Dedifferentiated amniotic fluid mesenchymal stem cell (primary cell): ENCODE measurements at regions not wholly inside any gene's neighbourhood (a gene's known extent, or its start where the extent isn't known, plus 50 kb on each side); places are given as distances from the start of the nearest gene placed in this dataset.
"Not testable (repeated sequence)": the region's sequence is repeated elsewhere in the genome, so short reads cannot be mapped to it uniquely, and the experiment has no call there.

Experiments used
- DNase-seq: peaks from one replicate; pipeline ENCODE4 v3.0.0-alpha.2; 2016; ENCODE audit errors: extremely low spot score

DNA sequence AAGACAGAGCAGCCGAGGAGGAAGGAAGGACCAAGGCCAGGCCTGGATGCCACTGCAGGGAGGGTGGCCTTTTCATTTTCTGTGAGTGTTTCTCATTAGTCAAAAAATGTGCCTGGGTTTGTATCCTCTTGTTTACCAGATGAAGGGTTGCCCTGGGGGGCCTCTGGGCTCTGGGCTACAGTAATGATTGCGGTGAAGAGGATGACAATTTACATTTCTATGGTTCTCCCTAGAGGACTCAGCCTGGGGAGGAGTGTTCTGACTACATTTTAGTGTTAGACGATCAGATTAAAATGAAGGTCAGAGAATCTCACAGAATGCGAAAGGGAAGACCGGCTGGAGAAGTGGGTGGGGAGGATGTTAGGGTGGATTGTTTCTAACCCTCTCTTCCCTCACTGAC is 108.0 kb upstream of the KMT2C start:
- no peak for DNase-seq

DNA sequence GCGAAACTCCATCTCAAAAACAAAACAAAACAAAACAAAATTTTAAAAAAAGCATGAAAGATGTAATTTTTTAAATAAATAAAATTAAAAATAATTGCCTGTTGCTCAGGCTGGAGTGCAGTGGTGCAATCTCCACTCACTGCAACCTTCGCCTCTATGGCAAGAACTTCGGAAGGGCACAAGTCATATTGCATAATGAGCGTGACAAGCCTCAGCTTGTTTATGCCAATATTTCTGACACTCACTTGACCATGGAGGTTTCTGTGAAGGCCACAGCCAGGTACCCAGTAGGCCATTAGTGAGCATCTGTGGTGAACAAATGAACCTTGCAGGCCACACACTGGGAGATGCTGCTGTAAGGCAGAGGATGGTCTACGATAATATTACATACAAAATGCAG is 106.1 kb upstream of the KMT2C start:
- no peak for DNase-seq

DNA sequence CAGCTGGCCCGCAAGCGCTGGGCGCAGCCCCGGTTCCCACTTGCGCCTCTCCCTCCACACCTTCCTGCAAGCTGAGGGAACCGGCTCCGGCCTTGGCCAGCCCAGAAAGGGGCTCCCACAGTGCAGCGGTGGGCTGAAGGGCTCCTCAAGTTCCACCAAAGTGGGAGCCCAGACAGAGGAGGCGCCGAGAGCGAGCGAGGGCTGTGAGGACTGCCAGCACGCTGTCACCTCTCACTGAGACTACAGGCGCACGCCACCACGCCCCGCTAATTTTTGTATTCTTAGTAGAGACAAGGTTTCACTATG is 103.3 kb upstream of the KMT2C start:
- not testable (repeated sequence) for DNase-seq

DNA sequence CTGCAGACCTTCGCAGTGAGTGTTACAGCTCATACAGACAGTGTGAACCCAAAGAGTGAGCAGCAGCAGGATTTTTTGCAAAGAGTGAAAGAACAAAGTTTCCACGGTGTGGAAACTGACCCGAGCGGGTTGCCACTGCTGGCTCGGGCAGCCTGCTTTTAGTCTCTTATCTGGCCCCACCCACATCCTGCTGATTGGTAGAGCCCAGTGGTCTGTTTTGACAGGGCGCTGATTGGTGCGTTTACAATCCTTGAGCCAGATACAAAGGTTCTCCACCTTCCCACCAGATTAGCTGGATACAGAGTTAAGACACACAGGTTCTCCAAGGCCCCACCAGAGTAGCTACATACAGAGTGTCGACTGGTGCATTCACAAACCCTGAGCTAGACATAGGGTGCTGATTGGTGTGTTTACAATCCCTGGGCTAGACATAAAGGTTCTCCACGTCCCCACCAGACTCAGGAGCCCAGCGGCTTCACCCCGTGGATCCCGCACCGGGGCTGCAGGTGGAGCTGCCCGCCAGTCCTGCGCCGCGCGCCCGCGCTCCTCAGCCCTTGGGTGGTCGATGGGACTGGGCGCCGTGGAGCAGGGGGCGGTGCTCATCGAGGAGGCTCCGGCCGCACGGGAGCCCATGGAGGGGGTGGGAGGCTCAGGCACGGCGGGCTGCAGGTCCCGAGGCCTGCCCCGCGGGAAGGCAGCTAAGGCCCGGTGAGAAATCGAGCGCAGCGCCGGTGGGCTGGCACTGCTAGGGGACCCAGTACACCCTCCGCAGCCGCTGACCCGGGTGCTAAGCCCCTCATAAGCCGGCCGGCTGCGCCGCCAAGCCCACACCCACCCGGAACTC is 102.8 kb upstream of the KMT2C start:
- not testable (repeated sequence) for DNase-seq

GRCh38 chr7:152537639-152538038 is 101.8 kb upstream of the KMT2C start:
- DNase-seq = no peak

- no peak for DNase-seq
Measured at GRCh38 chr7:152528612-152529011, 92.8 kb upstream of the KMT2C start.

- peak; percentile 22 for DNase-seq
Measured at GRCh38 chr7:152527610-152528032, 91.8 kb upstream of the KMT2C start.

GRCh38 chr7:152523916-152524315 is 88.1 kb upstream of the KMT2C start:
- no peak for DNase-seq

GRCh38 chr7:152522571-152523067 is 86.8 kb upstream of the KMT2C start:
- DNase-seq = no peak

GRCh38 chr7:152521420-152522337 is 85.9 kb upstream of the KMT2C start:
- no peak for DNase-seq

GRCh38 chr7:152520861-152521302 is 85.1 kb upstream of the KMT2C start:
- no peak for DNase-seq

DNA sequence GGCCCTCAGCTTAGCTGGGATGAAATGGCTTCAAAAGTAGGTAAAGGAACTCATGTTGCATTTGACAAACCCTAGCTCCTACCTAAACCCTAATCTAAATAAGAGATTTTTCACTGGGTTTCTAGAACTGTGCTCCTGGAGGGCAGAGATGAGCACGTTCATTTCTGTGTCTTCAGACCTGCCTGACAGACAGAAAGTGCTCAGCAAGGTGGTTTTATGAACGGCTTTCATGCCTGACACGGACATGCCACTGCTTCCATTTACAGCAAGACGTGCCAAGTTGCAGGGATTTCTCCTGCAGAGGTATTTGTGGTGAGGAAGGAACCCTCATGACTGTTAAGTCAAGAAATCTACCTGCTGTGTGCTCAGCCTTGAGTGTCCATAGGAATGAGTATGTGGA is 83.5 kb upstream of the KMT2C start:
- no peak for DNase-seq

DNA sequence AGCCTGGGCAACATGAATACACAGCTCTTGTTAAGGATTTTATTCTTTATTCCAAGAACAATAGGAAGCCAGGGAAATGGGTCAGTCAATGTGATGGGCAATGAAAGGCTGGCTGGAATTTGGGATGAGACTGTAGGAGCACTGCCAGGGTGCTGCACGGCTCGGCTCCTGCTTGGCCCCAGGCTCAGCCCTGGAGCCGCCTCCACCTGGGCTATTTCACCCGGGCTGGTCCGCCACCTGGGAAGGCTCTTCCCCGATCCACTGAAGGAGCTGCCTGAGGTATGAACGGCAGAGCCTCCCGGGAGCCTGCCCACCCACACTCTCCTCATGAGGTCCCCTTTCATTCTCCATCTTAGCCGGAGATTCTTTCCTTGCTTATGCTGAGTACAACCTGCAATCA is 80.4 kb upstream of the KMT2C start:
- DNase-seq = no peak

DNA sequence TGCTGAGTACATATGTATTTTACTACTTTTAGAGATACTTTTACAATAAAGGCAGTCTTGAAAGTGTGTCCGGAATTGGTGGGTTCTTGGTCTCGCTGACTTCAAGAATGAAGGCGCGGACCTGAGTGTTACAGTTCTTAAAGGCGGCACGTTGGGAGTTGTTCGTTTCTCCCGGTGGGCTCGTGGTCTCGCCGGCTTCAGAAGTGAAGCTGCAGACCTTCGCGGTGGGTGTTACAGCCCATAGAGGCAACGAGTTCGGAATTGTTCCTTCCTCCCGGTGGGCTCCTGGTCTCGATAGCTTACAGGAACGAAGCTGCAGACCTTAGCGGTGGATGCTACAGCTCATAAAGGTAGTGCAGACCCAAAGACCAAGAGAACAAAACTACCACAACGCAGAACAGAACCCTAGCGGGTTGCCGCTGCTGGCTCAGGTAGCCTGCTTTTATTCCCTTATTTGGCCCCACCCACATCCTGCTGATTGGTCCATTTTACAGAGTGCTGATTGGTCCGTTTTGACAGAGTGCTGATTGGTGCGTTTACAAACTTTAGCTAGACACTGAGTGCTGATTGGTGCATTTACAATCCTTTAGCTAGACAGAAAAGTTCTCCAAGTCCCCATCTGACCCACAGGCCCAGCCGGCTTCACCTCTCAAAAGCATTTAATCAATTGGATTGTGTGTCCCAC is 79.6 kb upstream of the KMT2C start:
- DNase-seq = not testable (repeated sequence)

DNA sequence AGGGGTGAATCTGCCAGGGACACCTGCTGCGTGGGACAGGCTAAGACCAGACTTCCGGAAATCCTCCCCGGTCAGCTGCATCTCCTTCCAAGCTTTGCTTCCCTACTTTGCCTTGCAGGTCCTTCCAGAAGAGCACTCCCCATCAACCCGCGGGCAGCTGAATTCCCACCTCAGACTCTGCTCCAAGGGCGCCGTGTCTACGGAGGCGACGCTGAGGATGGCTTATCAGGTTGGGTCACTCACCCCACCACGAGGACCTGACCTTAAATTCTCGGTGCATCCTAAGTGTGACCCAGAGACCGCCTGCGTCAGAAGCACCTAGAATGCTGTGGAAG is 78.9 kb upstream of the KMT2C start:
- DNase-seq = no peak

DNA sequence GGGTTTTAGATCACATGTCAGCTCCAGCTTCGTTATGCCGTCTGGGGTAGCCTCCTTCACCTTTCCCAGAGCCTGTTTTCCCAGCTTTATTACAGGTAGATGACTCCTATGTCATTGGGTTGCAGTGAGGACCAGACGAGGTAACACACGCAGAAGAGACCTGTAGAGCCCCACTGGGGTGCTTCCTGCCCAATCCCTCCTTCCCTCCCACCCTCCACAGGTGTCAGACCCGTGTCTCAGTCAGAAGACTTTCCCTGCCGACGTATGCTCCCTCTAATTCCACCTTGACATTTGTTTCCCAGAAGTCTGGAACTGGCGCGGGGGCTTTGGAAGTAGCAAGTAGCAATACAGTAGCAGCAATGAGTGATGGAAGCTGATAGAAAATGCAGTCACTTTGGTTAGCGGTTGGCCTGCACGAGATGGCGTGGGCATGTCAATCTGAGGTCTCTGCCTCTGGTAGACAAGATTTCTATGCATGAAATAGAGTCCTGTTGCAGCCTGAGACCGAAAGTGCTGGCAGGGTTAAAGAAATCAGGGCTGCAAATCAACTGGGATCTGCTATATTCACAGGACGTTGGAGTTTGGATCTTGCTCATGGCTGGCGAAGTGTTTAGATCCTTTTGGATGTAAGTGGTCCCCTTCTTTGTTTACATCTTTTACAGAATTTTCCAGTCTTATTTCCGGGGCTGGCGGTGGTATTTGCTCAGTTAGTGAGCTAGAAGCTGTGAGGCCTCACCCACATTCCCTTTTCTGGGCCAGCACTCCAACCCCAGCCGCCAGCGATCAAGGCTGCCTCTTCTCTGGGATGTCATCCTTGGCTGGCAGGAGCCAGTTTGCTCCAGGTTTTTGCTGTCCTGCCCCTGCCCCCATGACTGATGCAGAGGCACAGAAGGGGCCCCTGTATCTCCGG is 78.3 kb upstream of the KMT2C start:
- DNase-seq = no peak

DNA sequence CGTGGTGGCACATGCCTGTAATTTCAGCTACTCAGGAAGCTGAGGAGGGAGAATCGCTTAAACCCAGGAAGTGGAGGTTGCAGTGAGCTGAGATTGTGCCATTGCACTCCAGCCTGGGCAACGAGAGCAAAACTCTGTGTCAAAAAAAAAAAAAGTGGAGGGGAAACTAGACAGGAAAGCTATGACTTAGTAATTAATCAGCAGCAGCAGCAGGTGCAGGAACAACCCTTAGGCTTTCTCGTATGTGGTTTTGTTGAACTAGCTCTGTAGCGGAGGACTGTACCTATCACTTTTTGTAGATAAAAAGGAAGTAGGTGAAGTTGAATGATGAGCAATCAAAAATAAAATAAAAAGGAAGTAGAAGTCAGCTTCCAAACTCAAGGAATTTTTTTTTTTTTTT is 76.9 kb upstream of the KMT2C start:
- DNase-seq = no peak

- DNase-seq = no peak
Measured at GRCh38 chr7:152511736-152512135, 75.9 kb upstream of the KMT2C start.

DNA sequence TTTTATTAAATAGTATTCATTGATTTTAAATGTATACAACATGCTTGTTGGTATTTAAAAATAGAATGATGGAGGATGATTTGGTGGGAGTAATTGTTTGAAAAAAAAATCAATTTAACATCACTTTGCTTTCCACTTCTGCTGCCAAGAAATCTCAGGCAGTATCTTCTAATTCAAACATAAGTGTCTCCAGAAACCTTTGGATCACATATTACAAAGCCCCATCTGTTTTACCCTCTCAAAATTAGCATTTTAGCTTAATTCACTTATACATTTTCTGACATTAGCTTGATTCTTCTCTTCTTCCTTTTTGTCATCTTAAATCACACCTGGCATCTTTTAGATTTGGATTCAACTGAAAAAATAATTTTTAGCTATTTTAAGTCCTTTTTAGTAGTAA is 72.9 kb upstream of the KMT2C start:
- no peak for DNase-seq

DNA sequence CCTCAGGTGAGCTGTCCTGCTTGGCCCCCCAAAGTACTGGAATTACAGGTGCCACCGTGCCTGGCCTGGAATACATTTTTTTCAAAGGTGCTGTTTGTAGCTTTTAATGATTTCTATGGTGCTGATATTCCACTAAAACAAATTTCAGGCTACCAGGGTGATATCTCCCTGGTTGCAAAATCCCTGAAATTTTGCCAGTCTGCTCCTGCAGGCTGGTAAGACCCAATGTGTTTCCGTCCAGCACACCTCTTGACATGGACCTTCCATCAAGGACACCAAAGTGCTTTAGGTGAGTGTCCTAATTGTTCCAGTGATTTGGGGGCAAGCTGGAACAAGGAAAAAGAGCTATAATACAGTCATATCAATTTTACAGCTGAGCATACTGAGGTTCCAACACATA is 69.8 kb upstream of the KMT2C start:
- DNase-seq = no peak

- DNase-seq = no peak
Measured at GRCh38 chr7:152504816-152505215, 69.0 kb upstream of the KMT2C start.
